GM21381 (cell line): ENCODE measurements at regions not wholly inside any gene's neighbourhood (a gene's known extent, or its start where the extent isn't known, plus 50 kb on each side); places are given as distances from the start of the nearest gene placed in this dataset.
"Not testable (repeated sequence)": the region's sequence is repeated elsewhere in the genome, so short reads cannot be mapped to it uniquely, and the experiment has no call there.

Source experiments
- ATAC-seq: cut with Tn5 transposase; IDR thresholded peaks from one replicate; pipeline ENCODE4 v1.9.1; 2021; ENCODE audit warnings: mild to moderate bottlenecking, moderate library complexity; ENCODE audit not compliant: unreplicated experiment

- ATAC-seq = no peak
Observed at GRCh38 chr3:82128271-82128670, 366.8 kb upstream of the GBE1 start.

DNA sequence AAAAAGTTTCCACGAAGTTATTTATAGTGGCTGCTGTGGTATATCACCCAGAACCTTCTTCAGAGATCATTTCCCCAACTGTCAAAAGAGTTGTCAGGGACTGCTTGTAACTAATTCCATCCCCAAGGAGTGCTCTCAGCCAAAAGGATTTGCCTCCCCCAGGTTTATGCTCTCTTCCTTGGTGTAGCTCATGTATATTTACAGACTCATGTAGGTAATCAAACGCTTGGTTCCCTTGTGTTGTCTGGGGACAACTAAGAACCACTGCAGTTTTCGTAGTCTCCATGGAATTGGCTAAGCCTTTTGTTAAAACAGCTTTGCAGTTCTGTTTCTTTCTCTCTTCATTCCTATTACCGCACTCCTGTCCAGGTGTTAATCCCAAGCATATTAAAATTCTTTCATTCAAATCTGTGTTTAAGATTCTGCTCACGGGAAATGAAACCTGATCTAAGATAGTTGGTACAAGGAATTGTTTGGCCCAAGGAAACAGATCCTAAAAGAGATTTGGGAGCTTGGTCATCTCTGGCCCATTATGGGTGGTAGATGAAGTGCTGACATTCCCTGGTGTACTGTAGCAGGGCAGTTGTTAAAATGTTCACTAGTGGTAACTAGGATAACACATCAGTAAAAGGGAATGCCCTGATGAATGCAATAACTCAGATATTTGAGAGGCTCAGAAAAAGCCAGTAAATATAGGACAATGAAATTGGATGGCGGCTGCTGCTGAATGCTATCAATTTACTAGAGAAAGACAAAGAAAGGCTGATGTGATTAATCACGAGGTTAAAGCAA lies 361.3 kb upstream of the GBE1 start:
- ATAC-seq = no peak

DNA sequence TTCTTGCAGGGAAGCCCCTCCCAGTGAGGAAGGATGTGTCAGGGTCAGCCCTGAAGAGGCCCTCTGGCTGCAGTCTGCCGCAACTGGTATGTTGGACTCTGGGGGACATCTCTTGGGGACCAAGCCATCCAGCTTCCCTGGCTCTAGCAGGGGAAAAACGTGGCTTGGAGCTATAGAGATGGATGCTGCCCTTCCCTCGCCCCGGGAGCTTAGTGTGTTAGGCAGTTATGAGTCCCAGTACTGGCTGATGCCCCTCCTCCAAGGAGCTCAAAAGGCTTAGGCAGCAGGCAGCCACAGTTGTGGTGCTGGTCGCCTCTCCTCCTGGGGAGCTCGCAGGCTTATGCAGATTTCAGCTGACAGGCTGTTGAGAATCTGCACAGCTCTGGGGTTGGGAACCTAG lies 353.1 kb upstream of the GBE1 start:
- ATAC-seq = no peak

- not testable (repeated sequence) for ATAC-seq
Observed at GRCh38 chr3:82110721-82111120, 349.3 kb upstream of the GBE1 start.

GRCh38 chr3:82103241-82103640 lies 341.8 kb upstream of the GBE1 start:
- no peak for ATAC-seq

DNA sequence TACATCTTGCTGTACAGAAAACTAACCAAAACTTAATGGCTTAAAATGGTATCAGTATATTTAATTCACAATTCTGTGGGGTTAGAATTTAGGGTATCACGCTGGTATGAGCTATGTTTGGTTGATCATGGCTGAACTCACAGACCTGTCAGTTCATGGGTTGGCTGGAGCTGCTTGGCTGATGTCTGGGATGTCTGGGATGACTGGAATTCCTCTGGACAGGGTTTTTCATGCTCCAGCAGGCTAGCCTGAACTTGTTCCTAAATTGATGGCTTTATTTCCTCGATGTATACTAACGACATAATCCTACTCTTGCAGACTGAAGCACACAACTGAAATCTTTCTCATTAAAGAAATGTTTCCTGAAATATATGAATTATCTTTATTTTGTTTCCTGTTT lies 338.9 kb upstream of the GBE1 start:
- no peak for ATAC-seq

DNA sequence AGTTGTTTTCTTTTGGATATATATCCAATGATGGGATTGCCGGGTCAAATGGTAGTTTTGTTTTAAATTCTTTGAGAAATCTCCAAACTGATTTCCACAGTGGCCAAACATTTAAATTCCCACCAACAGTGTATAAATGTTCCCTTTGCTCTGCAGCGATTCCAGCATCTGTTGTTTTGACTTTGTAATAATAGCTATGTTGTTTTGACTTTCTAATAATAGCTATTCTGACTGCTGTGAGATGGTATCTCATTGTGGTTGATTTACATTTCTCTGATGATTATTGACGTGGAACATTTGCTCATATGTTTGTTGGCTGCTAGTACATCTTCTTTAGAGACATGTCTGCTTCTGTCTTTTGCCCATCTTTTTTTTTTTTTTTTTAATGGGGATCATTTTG lies 332.2 kb upstream of the GBE1 start:
- no peak for ATAC-seq

DNA sequence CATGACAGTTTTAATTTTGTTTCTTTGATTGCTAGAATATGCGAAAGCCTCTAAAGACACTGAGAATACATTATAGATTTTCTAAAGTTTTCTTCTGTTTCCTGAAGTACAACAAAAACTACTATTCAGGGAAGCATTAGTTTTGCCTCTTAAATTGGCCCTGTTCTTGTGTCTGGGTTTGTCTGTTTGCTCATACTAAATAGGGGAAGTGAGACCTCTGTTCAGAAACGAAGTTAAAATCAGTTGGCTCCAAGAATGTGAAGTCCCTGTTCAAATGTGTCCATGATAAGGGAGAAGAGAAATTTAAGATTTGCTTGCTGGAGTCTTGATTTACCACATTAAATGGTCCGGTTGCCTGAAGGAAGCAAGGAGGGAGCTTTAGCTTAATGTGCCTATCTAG lies 327.3 kb upstream of the GBE1 start:
- peak; percentile 49 for ATAC-seq

GRCh38 chr3:82087958-82088357 lies 326.5 kb upstream of the GBE1 start:
- ATAC-seq = no peak

- no peak for ATAC-seq
Observed at GRCh38 chr3:82085851-82086475, 324.5 kb upstream of the GBE1 start.

- no peak for ATAC-seq
Observed at GRCh38 chr3:82085356-82085755, 323.9 kb upstream of the GBE1 start.

GRCh38 chr3:82084824-82085223 lies 323.4 kb upstream of the GBE1 start:
- ATAC-seq = no peak

- ATAC-seq = no peak
Observed at GRCh38 chr3:82082796-82083195, 321.4 kb upstream of the GBE1 start.

GRCh38 chr3:82081351-82081750 lies 319.9 kb upstream of the GBE1 start:
- ATAC-seq = no peak

DNA sequence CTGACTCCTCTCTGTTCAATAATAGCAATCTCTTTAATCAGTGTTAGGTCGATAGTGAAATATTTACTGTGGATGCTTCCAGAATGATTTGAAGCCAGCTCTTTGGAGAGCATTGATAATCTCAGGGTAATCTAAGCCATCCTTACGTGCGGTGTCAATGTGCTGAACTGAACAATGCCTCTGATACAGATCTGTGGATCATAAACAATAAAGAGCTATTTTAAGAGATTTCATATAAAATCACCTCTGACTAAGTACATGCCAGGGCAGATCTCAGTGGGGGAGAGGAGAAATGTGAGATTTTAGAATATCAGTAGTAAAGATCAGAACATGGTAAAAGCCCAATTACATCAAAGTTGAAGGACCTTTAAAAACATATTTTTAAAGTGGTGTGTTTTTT lies 319.3 kb upstream of the GBE1 start:
- no peak for ATAC-seq

DNA sequence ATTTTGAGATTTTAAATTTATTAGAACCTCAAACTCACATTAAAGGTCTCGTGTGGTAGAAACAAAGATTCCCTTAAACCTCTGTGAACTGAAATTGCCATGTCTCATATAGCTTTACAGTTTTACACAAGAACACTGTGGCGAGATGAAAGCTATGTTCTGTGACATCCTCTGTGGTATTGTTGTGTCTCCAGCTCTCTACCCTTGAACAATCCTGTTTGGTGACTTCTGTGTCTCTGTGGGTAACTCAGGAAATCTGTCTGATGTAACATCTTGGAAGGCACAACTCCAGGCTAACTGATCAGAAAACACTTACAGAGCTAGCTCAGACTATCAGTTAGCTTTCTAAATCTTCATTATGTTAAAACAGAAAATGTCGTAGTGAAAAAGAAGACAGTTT lies 318.8 kb upstream of the GBE1 start:
- no peak for ATAC-seq

DNA sequence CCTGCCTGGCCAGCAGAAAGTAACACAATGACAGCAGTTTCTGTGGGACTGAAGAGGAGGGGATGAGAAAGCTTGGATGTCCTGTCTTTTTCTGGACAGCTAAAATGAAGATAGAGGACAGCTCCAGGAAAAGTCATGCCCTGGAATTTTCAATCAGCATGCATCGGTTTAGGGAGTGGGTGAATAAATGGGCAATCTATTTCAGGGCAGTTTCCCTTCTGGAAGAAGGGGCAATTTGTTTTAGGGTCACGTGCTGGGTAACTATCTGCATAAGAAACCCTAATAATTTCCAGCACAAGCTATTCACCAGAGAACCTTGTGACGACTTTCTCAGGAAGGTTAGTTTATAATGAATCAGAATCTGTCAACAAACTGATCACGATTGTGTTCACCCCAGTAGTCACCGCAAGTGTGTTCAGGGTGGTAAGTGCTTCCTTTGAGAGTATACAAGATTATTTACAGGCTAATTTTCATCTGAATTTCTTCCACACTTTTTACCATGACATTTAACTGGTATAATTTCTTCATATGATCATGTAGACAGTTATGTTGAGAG lies 318.0 kb upstream of the GBE1 start:
- ATAC-seq = no peak

DNA sequence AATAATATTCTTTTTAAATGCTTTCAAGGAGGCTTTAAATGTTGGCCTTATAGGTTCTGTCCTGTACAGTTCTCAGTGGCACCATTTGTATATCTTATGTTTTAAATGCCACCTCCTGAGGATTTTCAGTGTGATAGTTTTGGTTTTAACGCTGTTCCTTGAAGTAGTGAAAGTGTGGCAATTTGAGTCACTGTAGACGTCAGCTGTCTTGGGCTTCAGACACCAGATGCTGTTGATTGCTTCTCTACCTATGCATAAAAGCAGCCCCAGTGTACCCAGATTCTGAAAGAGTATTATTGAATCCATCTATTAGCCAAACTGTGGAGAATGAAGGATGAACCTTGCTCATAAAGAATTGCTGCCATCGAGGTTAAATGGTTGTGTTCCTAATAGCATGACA lies 316.8 kb upstream of the GBE1 start:
- no peak for ATAC-seq

DNA sequence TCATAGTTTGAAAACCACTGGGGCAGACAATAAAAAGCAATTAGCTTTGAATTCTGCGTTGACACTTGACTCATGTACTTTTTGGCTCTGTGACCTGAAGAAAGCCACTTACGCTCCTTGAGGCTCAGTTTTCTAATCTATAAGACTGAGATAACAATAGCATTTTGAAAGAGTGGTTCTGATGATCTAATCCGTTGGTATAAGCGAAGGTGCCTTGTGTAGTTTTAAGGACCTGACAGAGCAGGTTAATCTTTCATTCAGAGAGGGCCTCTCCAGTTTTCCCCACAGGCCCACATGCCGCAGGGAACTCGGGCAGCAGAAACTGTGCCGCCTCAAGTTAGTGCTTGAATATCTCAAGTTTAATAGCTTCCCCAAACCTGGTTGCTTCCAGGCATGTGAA lies 306.0 kb upstream of the GBE1 start:
- ATAC-seq = no peak

DNA sequence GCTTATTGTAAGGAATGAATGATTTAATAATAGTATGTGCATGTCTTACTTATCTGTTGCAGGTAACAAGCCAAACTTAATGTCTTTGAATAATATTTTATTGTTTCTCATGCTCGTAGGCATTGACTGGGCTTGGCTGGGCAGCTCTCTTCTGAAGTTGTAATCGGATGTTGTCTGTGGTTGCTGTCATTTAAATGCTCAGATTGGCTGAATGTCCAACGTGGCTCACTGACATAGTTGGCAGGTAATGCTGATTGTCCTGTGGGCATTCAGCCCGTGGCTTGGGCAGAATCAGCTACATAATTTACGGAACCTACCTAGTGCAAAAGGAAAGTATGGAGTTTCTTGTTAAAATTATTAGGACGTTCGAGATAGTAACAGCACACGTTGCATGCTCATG lies 297.4 kb upstream of the GBE1 start:
- no peak for ATAC-seq

GRCh38 chr3:82055792-82056191 lies 294.3 kb upstream of the GBE1 start:
- no peak for ATAC-seq

DNA sequence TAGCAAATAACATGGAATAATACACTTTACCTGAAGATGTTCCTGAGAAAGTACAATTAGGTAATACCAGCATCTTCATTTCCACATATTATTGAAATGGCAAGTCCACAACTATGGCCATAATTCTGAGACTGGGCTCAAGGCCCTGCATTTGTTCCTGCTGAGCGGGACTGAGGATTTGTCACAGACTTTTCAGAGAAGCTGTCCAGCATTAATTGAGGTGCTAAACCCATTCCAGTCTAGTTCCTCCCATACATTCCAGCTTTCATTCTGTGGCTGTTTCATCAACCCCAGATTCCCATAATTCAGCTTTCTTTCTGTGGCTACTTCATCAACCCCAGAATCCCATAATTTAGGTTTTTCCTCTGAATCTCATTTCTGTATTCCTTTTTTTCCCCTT lies 293.4 kb upstream of the GBE1 start:
- ATAC-seq = no peak
